ENCODE measurements at regions not wholly inside any gene's neighbourhood (a gene's known extent, or its start where the extent isn't known, plus 50 kb on each side); places are given as distances from the start of the nearest gene placed in this dataset.

- Histone ChIP-seq H2BK15ac (ENCODE audit: low read depth, low read length) (no peak overlapping the region), H2BK12ac (ENCODE audit: insufficient read length, low read depth, low read length) (no peak overlapping the region), H4K5ac (ENCODE audit: insufficient read length, low read depth, low read length) (no peak overlapping the region), H3K23ac (ENCODE audit: insufficient read length, low read depth, low read length) (no peak overlapping the region), H3K79me1 (ENCODE audit: insufficient read depth, low read depth, low read length, poor library complexity, severe bottlenecking) (no peaks in the 10 kb centered on the region), H3K4me1 (ENCODE audit: insufficient read depth, low read length) (no peaks in the 10 kb centered on the region), H3T11ph (ENCODE audit: low read length) (no peak overlapping the region), H4K91ac (ENCODE audit: insufficient read length, low read depth, low read length) (no peak overlapping the region), H3K9me3 (ENCODE audit: control insufficient read depth, low read depth, low read length) (no peaks in the 10 kb centered on the region), H3K18ac (ENCODE audit: insufficient read length, low read depth, low read length) (no peak overlapping the region), H4K20me1 (ENCODE audit: control insufficient read depth, insufficient read depth, insufficient read length) (peaks cover 2% of the 10 kb centered on the region), H2BK120ac (ENCODE audit: low read depth, low read length, poor library complexity, severe bottlenecking) (no peak overlapping the region), H3K4me2 (ENCODE audit: insufficient read depth, insufficient read length, low read length) (no peak overlapping the region), H3K27ac (ENCODE audit: insufficient read length, low read depth, low read length) (no peak overlapping the region), H3K4ac (ENCODE audit: low read depth, low read length) (no peak overlapping the region), H3K9ac (ENCODE audit: extremely low read depth, insufficient read length, low read length) (no peak overlapping the region), H2AK5ac (ENCODE audit: insufficient read length, low read length) (no peak overlapping the region), H3K56ac (ENCODE audit: insufficient read length, low read depth, low read length) (no peak overlapping the region), H4K8ac (replicated peaks; ENCODE audit: insufficient read length, low read depth, low read length) (no peak overlapping the region), H2BK20ac (ENCODE audit: low read depth, low read length, poor library complexity, severe bottlenecking) (no peak overlapping the region), H3K79me2 (ENCODE audit: insufficient read depth, low read length) (no peaks in the 10 kb centered on the region), H2AFZ (ENCODE audit: low read length) (no peak overlapping the region), H3K14ac (ENCODE audit: insufficient read depth, low read length) (no peak overlapping the region), H3K23me2 (ENCODE audit: insufficient read length, low read depth, low read length, poor library complexity, severe bottlenecking) (no peaks in the 10 kb centered on the region), H2BK5ac (ENCODE audit: insufficient read length, low read length) (no peak overlapping the region), H3K27me3 (ENCODE audit: insufficient read depth, low read length) (no peaks in the 10 kb centered on the region)
- Mint-ChIP-seq H3K4me1 (peaks cover 3 to 7% of the 10 kb centered on the region in 2 experiments; a peak in 3 of 4 replicates), H3K9me3 (peaks cover 0 to 2% of the 10 kb centered on the region in 2 experiments; a peak in 3 of 5 replicates), H3K4me3 (no peak overlapping the region), H3K27ac (no peak overlapping the region), H3K27me3 (ENCODE audit: low read depth) (peaks cover 1% of the 10 kb centered on the region; the same call in 1 of the 2 replicates), H3K36me3 (ENCODE audit: insufficient read depth in 1 of 3, low read depth in 3 of 3) (no peaks in the 10 kb centered on the region; a peak in 1 of 7 replicates)
- no CpG with 5 or more reads among the region's 7 CpGs for WGBS (ENCODE audit: extremely low coverage, insufficient read length, low lambda C conversion rate)
- TF ChIP-seq CTCF (conservative IDR thresholded peaks at IDR 0.05), result no peak
- no peak for DNase-seq
These were observed 53.9 kb upstream of the CPEB4 start for GRCh38 chr5:173834071-173834771.

Measured in H9 (cell line).